Right atrium auricular region (tissue), 2 donors: ENCODE measurements at regions not wholly inside any gene's neighbourhood (a gene's known extent, or its start where the extent isn't known, plus 50 kb on each side); places are given as distances from the start of the nearest gene placed in this dataset.

Experiments used
- DNase-seq: peaks from one replicate; pipeline ENCODE4 v3.0.0-alpha.2; 2019; ENCODE audit warnings: low spot score
- H3K27ac ChIP-seq, 2 donors: fragments of 200-600 bp; sonication (generic); 1 replicate in 1 of 2; 2 replicates in 1 of 2; pipeline ENCODE4 v1.5.1; 2016 to 2019
- H3K27me3 ChIP-seq, 2 donors: fragments of 200-600 bp; sonication (generic); one replicate each; pipeline versions ENCODE4 v1.5.1 to v1.6.0; 2017 to 2019
- H3K36me3 ChIP-seq: fragments of 200-600 bp; sonication (generic); one replicate; pipeline ENCODE4 v1.5.1; 2016
- H3K4me1 ChIP-seq, 2 donors: fragments of 200-600 bp; sonication (generic); one replicate each; pipeline versions ENCODE4 v1.5.1 to v1.6.0; 2017 to 2019
- H3K4me3 ChIP-seq, 2 donors: fragments of 200-600 bp; sonication (generic); 1 replicate in 1 of 2; 2 replicates in 1 of 2; pipeline ENCODE4 v1.5.1; 2017 to 2019; ENCODE audit warnings: mild to moderate bottlenecking in 1 of 2, moderate library complexity in 1 of 2
- H3K9me3 ChIP-seq, 2 donors: fragments of 200-600 bp; sonication (generic); one replicate each; pipeline ENCODE4 v1.5.1; 2019
- CTCF ChIP-seq, 2 donors: fragments of 200-600 bp; sonication (generic); IDR thresholded peaks; one replicate each; pipeline ENCODE4 v1.5.1; 2019; ENCODE audit warnings: antibody characterized with exemption in 2 of 2

GRCh38 chr21:41689289-41689583 is 77.6 kb downstream of the RIPK4 start:
- Histone ChIP-seq H3K9me3 (no peaks in the 10 kb centered on the region), H3K4me3 (no peak overlapping the region), H3K4me1 (peaks cover 0 to 2% of the 10 kb centered on the region in 2 donors), H3K36me3 (no peaks in the 10 kb centered on the region), H3K27ac (no peak overlapping the region), H3K27me3 (no peaks in the 10 kb centered on the region)
- no peak for TF ChIP-seq CTCF (IDR thresholded peaks at IDR 0.05)
- DNase-seq = no peak

DNA sequence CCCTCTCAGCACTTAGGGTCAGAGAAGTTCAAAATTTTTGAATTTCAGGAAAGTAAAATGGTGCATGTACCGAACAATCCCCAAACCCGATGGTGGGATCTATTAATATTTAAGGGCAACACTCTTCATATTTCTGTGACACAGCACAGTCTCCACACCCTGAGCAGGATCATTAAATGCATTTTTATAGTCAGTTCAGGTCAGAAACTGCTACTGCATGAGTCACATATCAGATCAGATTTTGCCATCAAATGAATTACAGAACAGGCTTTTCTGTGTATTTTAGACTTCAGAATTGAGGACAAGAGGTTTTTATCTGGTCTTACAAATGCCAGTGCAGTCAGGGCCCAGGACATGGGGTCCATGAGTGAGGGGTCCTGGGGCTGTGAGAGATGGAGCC is 79.2 kb downstream of the RIPK4 start:
- Histone ChIP-seq H3K4me3 (no peak overlapping the region), H3K9me3 (no peaks in the 10 kb centered on the region), H3K27me3 (no peaks in the 10 kb centered on the region), H3K4me1 (peaks cover 0 to 4% of the 10 kb centered on the region in 2 donors), H3K27ac (no peak overlapping the region), H3K36me3 (no peaks in the 10 kb centered on the region)
- no peak for DNase-seq
- TF ChIP-seq CTCF (IDR thresholded peaks at IDR 0.05) = no peak

GRCh38 chr21:41686664-41687063 is 80.2 kb downstream of the RIPK4 start:
- H3K9me3 ChIP-seq = no peaks in the 10 kb centered on the region
- H3K4me3 ChIP-seq = no peak overlapping the region
- DNase-seq = no peak
- no peak for TF ChIP-seq CTCF (IDR thresholded peaks at IDR 0.05)
- H3K36me3 ChIP-seq = no peaks in the 10 kb centered on the region
- H3K27ac ChIP-seq = no peak overlapping the region
- no peaks in the 10 kb centered on the region for H3K27me3 ChIP-seq
- H3K4me1 ChIP-seq = peaks cover 0 to 4% of the 10 kb centered on the region in 2 donors

DNA sequence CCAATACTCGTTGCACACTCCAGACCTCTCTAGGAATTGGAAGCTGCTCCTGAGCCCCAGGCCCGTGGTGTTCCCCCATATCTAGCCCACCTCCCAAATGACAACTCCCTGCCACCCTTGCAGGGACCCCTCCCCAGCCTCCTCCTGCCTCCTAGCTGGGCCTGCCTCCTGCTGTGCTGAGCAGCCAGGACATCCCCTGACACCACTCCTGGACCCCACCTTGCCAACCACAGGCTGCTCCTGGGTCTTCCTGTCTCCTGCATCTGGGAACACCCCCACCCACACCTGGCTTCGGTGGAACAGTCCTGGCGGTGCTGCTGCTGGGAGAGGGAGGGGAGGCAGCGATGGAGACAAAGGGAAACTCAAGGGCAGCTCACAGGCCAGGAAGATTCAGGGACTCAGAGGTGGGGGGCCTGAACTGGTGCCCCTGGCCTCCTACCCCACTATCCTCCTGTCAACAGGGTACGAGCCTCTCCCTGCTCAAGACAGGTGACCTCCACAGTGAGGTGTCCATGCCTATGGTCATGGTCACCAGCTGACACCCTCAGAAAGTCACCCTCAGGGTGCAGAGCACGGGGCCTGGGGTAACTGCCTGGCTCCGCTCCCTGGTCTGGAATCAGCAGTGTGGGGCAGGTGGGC is 81.2 kb downstream of the RIPK4 start:
- H3K27me3 ChIP-seq = no peaks in the 10 kb centered on the region
- no peaks in the 10 kb centered on the region for H3K9me3 ChIP-seq
- no peak for DNase-seq
- no peak overlapping the region for H3K4me3 ChIP-seq
- H3K27ac ChIP-seq = no peak overlapping the region
- H3K4me1 ChIP-seq = peaks cover 0 to 4% of the 10 kb centered on the region in 2 donors
- no peak for TF ChIP-seq CTCF (IDR thresholded peaks at IDR 0.05)
- H3K36me3 ChIP-seq = no peaks in the 10 kb centered on the region

DNA sequence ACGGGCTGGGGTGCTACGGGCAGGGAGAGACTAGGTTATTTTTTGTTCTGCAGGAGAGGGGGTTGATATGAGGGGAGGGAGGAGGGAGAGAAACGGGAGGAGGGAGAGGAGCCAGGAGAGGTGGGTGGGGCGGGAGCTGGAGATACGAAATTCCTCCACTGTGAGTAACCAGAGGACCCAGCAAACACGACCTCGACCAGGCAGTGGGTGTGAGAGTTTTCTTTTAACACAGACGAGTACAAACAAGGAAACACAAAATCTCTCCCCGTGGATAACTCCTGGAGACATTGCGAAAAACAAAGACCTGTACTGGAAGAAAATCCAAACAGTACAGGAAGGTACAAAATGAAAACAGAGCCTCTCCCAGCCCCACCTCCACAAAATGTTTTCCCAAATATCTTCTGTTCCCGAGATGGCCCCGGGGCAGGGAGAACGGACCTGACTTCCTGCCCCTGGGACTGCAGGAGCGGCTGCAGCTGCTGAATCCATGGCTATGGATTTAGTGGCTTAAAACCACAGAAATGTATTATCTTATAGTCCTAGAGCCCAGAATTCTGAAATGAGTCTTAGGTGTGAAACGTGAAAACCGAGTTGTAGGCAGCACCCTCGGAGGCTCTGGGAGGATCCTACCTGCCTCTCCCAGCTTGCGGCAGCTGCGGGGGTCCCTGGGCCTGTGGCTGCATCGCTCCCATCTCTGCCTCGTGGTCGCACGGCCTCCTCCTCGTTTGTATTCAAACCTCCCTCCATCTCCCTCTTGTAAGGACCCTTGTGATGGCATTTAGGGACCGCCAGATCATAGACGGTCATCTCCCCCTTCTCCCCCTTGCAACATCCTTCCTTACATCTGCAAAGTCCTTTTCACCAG is 82.2 kb downstream of the RIPK4 start:
- Histone ChIP-seq H3K36me3 (no peaks in the 10 kb centered on the region), H3K27ac (peak overlapping the region; percentile 6 to 9), H3K4me1 (peaks cover 0 to 4% of the 10 kb centered on the region in 2 donors), H3K4me3 (no peak overlapping the region), H3K9me3 (no peaks in the 10 kb centered on the region), H3K27me3 (no peaks in the 10 kb centered on the region)
- TF ChIP-seq CTCF (IDR thresholded peaks at IDR 0.05) = no peak
- no peak for DNase-seq
